ENCODE measurements at regions not wholly inside any gene's neighbourhood (a gene's known extent, or its start where the extent isn't known, plus 50 kb on each side); places are given as distances from the start of the nearest gene placed in this dataset.

GRCh38 chr19:31749231-31749630 lies 400.0 kb upstream of the TSHZ3 start (continued):
- TF ChIP-seq ZNF232 (CRISPR knock-in tag; IDR thresholded peaks at IDR 0.05; ENCODE audit: borderline replicate concordance): no peak

- H3K4me1 ChIP-seq (ENCODE audit: insufficient read depth, low read length): no peaks in the 10 kb centered on the region
- FAIRE-seq (no peak), ATAC-seq (no peak), DNase-seq (ENCODE audit: low spot score) (no peak)
- no peaks in the 10 kb centered on the region for H3K36me3 ChIP-seq (replicated peaks in 1 of 2; ENCODE audit: control insufficient read depth in 1 of 2, insufficient read depth in 2 of 2, low read length in 2 of 2)
- peaks cover 74% of the 10 kb centered on the region for H3K9me3 ChIP-seq (ENCODE audit: low read length)
- 35% methylated on average over 4 of the region's 4 CpGs for WGBS (ENCODE audit: low lambda C conversion rate)
- no peak overlapping the region for H2AFZ ChIP-seq (ENCODE audit: low read length)
- no peaks in the 10 kb centered on the region for H3K79me2 ChIP-seq (ENCODE audit: insufficient read depth, low read length)
- no peaks in the 10 kb centered on the region for H4K20me1 ChIP-seq (ENCODE audit: insufficient read depth, low read length)
- no TSS peak for BruUV-seq (replicated peaks)
- H3K4me3 ChIP-seq (replicated peaks in 1 of 3; ENCODE audit: insufficient read depth in 1 of 3, low read depth in 2 of 3, low read length in 3 of 3): no peak overlapping the region
- H3K9ac ChIP-seq (ENCODE audit: insufficient read depth, low read depth, low read length): no peak overlapping the region
- in situ Hi-C loops (cut with HindIII; ENCODE audit: extremely low pct_ligation_motif_present, low pct_unique_long_range_greater_than_20kb): no loop called here
- POLR2A ChIA-PET: no interaction called here
- H3K4me2 ChIP-seq (ENCODE audit: low read depth, low read length): no peak overlapping the region
- H3K27me3 ChIP-seq (ENCODE audit: control insufficient read depth in 1 of 2, insufficient read depth in 2 of 2, low read length in 2 of 2): no peaks in the 10 kb centered on the region
- CTCF ChIA-PET (ENCODE audit: low intra/inter-chr PET ratio, low total read pairs): no interaction called here
- intact Hi-C loops (cut with micrococcal nuclease; ENCODE audit: unreplicated experiment): no loop called here
- TF ChIP-seq ZBTB44 (CRISPR knock-in tag; IDR thresholded peaks at IDR 0.05): no peak
- TF ChIP-seq ZBTB33 (CRISPR knock-in tag; IDR thresholded peaks at IDR 0.05): no peak
- no peak for TF ChIP-seq ATAD3A (CRISPR knock-in tag; IDR thresholded peaks at IDR 0.05)
- no peak for TF ChIP-seq ZNF646 (CRISPR knock-in tag; IDR thresholded peaks at IDR 0.05)
- no peak for TF ChIP-seq MTF1 (CRISPR knock-in tag; IDR thresholded peaks at IDR 0.05)
- no peak overlapping the region for H3K27ac ChIP-seq (ENCODE audit: extremely low read length, insufficient read depth, low read length)
Observed at GRCh38 chr19:31759359-31759758, 410.1 kb upstream of the TSHZ3 start.

Measured in HepG2 (cell line).